ENCODE measurements at regions not wholly inside any gene's neighbourhood (a gene's known extent, or its start where the extent isn't known, plus 50 kb on each side); places are given as distances from the start of the nearest gene placed in this dataset.

DNA sequence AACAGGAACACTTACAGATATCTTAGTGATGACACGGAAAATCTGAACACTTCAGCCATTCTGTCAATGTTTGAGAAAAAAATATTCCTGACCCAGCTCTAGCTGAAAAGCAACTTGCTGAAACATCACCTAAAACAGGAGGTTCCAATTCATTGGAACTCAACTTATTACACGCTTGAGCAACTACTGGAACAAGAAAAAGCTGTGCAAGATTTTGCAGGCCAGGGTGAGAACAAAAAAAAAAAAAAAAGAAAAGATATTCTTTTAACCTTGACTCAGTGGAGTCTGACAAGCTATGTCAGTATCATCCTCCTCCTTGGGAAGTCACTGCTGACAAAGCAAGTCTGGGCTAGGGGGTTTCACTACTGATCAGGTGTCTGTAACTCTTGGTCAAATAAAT, 351.0 kb downstream of the SS18 start:
- TF ChIP-seq, protein P1, sequence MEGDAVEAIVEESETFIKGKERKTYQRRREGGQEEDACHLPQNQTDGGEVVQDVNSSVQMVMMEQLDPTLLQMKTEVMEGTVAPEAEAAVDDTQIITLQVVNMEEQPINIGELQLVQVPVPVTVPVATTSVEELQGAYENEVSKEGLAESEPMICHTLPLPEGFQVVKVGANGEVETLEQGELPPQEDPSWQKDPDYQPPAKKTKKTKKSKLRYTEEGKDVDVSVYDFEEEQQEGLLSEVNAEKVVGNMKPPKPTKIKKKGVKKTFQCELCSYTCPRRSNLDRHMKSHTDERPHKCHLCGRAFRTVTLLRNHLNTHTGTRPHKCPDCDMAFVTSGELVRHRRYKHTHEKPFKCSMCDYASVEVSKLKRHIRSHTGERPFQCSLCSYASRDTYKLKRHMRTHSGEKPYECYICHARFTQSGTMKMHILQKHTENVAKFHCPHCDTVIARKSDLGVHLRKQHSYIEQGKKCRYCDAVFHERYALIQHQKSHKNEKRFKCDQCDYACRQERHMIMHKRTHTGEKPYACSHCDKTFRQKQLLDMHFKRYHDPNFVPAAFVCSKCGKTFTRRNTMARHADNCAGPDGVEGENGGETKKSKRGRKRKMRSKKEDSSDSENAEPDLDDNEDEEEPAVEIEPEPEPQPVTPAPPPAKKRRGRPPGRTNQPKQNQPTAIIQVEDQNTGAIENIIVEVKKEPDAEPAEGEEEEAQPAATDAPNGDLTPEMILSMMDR (IDR thresholded peaks at IDR 0.05; ENCODE audit: low read length) = no peak
- no peak for TF ChIP-seq EZH2 (IDR thresholded peaks at IDR 0.05; ENCODE audit: borderline replicate concordance, low read length)

All from OCI-LY1 (cell line).